ENCODE measurements at regions not wholly inside any gene's neighbourhood (a gene's known extent, or its start where the extent isn't known, plus 50 kb on each side); places are given as distances from the start of the nearest gene placed in this dataset.

DNA sequence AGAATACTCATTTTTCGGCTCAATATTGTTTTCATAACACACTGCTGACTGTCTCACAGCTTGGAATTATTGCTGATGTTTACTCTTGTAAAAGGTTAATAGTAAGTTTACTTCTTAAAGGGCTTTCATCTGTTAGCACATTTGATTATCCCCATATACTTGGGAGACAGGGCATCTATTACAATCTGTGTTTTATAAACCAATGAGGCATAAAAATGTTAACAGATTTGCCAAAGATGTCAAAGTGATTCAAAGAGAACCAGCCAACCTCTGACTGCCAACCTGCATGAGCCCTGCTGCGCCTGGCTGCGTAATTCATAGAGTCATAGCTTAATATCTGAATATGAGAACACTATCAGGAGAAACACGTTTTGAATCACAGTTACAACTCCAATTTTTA, 665.6 kb downstream of the TRIML1 start:
- TF ChIP-seq, protein P1, sequence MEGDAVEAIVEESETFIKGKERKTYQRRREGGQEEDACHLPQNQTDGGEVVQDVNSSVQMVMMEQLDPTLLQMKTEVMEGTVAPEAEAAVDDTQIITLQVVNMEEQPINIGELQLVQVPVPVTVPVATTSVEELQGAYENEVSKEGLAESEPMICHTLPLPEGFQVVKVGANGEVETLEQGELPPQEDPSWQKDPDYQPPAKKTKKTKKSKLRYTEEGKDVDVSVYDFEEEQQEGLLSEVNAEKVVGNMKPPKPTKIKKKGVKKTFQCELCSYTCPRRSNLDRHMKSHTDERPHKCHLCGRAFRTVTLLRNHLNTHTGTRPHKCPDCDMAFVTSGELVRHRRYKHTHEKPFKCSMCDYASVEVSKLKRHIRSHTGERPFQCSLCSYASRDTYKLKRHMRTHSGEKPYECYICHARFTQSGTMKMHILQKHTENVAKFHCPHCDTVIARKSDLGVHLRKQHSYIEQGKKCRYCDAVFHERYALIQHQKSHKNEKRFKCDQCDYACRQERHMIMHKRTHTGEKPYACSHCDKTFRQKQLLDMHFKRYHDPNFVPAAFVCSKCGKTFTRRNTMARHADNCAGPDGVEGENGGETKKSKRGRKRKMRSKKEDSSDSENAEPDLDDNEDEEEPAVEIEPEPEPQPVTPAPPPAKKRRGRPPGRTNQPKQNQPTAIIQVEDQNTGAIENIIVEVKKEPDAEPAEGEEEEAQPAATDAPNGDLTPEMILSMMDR (IDR thresholded peaks at IDR 0.05) = no peak
- TF ChIP-seq POLR2A (IDR thresholded peaks at IDR 0.05) = no peak

All from lower leg skin (tissue), 3 donors.